PC-3 (cell line): ENCODE measurements at regions not wholly inside any gene's neighbourhood (a gene's known extent, or its start where the extent isn't known, plus 50 kb on each side); places are given as distances from the start of the nearest gene placed in this dataset.

ENCODE experiments used
- EZH2 ChIP-seq: fragments of 300-600 bp; sonication (generic); IDR thresholded peaks from one replicate; pipeline ENCODE4 v1.6.1; 2017; ENCODE audit warnings: antibody characterized with exemption, mild to moderate bottlenecking, low read length; ENCODE audit not compliant: unreplicated experiment
- EZH2phosphoT487 ChIP-seq: fragments of 300-600 bp; sonication (generic); IDR thresholded peaks from 2 replicates; pipeline ENCODE4 v1.6.1; 2018; ENCODE audit warnings: mild to moderate bottlenecking, antibody characterized with exemption, low read length, borderline replicate concordance
- TF ChIP-seq, protein P1 (sequence below): fragments of 300-600 bp; sonication (generic); conservative IDR thresholded peaks from 2 replicates; pipeline ENCODE4 v1.5.1; 2017; ENCODE audit warnings: antibody characterized with exemption, low read depth, mild to moderate bottlenecking, low read length

- TF ChIP-seq, protein P1, sequence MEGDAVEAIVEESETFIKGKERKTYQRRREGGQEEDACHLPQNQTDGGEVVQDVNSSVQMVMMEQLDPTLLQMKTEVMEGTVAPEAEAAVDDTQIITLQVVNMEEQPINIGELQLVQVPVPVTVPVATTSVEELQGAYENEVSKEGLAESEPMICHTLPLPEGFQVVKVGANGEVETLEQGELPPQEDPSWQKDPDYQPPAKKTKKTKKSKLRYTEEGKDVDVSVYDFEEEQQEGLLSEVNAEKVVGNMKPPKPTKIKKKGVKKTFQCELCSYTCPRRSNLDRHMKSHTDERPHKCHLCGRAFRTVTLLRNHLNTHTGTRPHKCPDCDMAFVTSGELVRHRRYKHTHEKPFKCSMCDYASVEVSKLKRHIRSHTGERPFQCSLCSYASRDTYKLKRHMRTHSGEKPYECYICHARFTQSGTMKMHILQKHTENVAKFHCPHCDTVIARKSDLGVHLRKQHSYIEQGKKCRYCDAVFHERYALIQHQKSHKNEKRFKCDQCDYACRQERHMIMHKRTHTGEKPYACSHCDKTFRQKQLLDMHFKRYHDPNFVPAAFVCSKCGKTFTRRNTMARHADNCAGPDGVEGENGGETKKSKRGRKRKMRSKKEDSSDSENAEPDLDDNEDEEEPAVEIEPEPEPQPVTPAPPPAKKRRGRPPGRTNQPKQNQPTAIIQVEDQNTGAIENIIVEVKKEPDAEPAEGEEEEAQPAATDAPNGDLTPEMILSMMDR: no peak
- TF ChIP-seq EZH2 (no peak), EZH2phosphoT487 (no peak)
These were observed 93.8 kb upstream of the ZNF469 start for GRCh38 chr16:88289001-88289400.
